AG04450 (cell line): ENCODE measurements at regions not wholly inside any gene's neighbourhood (a gene's known extent, or its start where the extent isn't known, plus 50 kb on each side); places are given as distances from the start of the nearest gene placed in this dataset.
"Not testable (repeated sequence)": the region's sequence is repeated elsewhere in the genome, so short reads cannot be mapped to it uniquely, and the experiment has no call there.

ENCODE experiments used
- CTCF ChIA-PET: fragments of 300-600, 350-600 bp; formaldehyde crosslinking; extraction: SDS; loops from one replicate; lab custom pipeline; 2022; ENCODE audit warnings: antibody characterized with exemption, inconsistent platforms; lab: Charles Lee
- POLR2A ChIA-PET: fragments of 350-600 bp; formaldehyde crosslinking; extraction: SDS; loops from one replicate; lab custom pipeline; 2021; ENCODE audit warnings: antibody characterized with exemption, inconsistent platforms; lab: Yijun Ruan, JAX
- DNase-seq: peaks from one replicate; pipeline ENCODE4 v3.0.0-alpha.2; 2011; ENCODE audit warnings: low read depth, low spot score
- H3K27ac ChIP-seq: one replicate; pipeline ENCODE4 v1.5.1; 2012; ENCODE audit warnings: low read depth, low read length, control low read depth
- H3K27me3 ChIP-seq: one replicate; pipeline ENCODE4 v1.6.0; 2012; ENCODE audit warnings: low read length; ENCODE audit not compliant: control insufficient read depth, insufficient read depth
- H3K4me3 ChIP-seq: 2 replicates; pipeline ENCODE4 v1.5.1; 2011; ENCODE audit warnings: mild to moderate bottlenecking, low read depth, low read length, control low read depth
- H3K9me3 ChIP-seq: 2 replicates; pipeline ENCODE4 v1.5.1; 2012; ENCODE audit warnings: low read length; ENCODE audit not compliant: control insufficient read depth, insufficient read depth
- CTCF ChIP-seq: IDR thresholded peaks from 2 replicates; pipeline ENCODE4 v1.5.1; 2011; ENCODE audit warnings: low read depth, low read length, control low read depth, inconsistent platforms

- ChIA-PET CTCF (no interaction called here), POLR2A (no interaction called here)
- TF ChIP-seq CTCF = no peak
- no peak for DNase-seq
- no peaks in the 10 kb centered on the region for H3K27me3 ChIP-seq
- no peak overlapping the region for H3K4me3 ChIP-seq
- no peaks in the 10 kb centered on the region for H3K9me3 ChIP-seq
- no peak overlapping the region for H3K27ac ChIP-seq
Observed at GRCh38 chr3:5358911-5359310, 171.4 kb downstream of the EDEM1 start.

GRCh38 chr3:5360453-5360852, 172.9 kb downstream of the EDEM1 start:
- POLR2A ChIA-PET = no interaction called here
- CTCF ChIA-PET = no interaction called here

GRCh38 chr3:5366746-5367145, 179.2 kb downstream of the EDEM1 start:
- H3K27ac ChIP-seq = no peak overlapping the region
- H3K4me3 ChIP-seq = no peak overlapping the region
- no peaks in the 10 kb centered on the region for H3K27me3 ChIP-seq
- ChIA-PET POLR2A (no interaction called here), CTCF (no interaction called here)
- no peak for DNase-seq
- TF ChIP-seq CTCF = no peak
- H3K9me3 ChIP-seq = no peaks in the 10 kb centered on the region

More at GRCh38 chr3:5360453-5360852, 172.9 kb downstream of the EDEM1 start:
- H3K27me3 ChIP-seq = no peaks in the 10 kb centered on the region
- DNase-seq = no peak
- H3K27ac ChIP-seq = no peak overlapping the region
- TF ChIP-seq CTCF = no peak
- no peak overlapping the region for H3K4me3 ChIP-seq
- no peaks in the 10 kb centered on the region for H3K9me3 ChIP-seq

GRCh38 chr3:5371555-5371954, 184.0 kb downstream of the EDEM1 start:
- H3K4me3 ChIP-seq, DNase-seq, CTCF ChIA-PET, H3K27me3 ChIP-seq, POLR2A ChIA-PET, H3K27ac ChIP-seq, H3K9me3 ChIP-seq: not testable (repeated sequence)

- CTCF ChIA-PET = no interaction called here
- POLR2A ChIA-PET = no interaction called here
Observed at GRCh38 chr3:5376761-5377160, 189.3 kb downstream of the EDEM1 start.

GRCh38 chr3:5379266-5379665, 191.8 kb downstream of the EDEM1 start:
- H3K9me3 ChIP-seq, H3K27ac ChIP-seq, DNase-seq, H3K4me3 ChIP-seq, H3K27me3 ChIP-seq, CTCF ChIA-PET, POLR2A ChIA-PET: not testable (repeated sequence)

More at GRCh38 chr3:5376761-5377160, 189.3 kb downstream of the EDEM1 start:
- no peak overlapping the region for H3K27ac ChIP-seq
- no peak overlapping the region for H3K4me3 ChIP-seq
- DNase-seq = no peak
- no peaks in the 10 kb centered on the region for H3K9me3 ChIP-seq
- no peaks in the 10 kb centered on the region for H3K27me3 ChIP-seq
- no peak for TF ChIP-seq CTCF

- DNase-seq, CTCF ChIA-PET, POLR2A ChIA-PET, H3K4me3 ChIP-seq, H3K9me3 ChIP-seq, H3K27me3 ChIP-seq, H3K27ac ChIP-seq: not testable (repeated sequence)
Observed at GRCh38 chr3:5383486-5384263, 196.2 kb downstream of the EDEM1 start.
